ENCODE measurements at regions not wholly inside any gene's neighbourhood (a gene's known extent, or its start where the extent isn't known, plus 50 kb on each side); places are given as distances from the start of the nearest gene placed in this dataset.

- no peak for TF ChIP-seq POLR2A (IDR thresholded peaks at IDR 0.05)
- TF ChIP-seq CTCF (IDR thresholded peaks at IDR 0.05) = no peak
These were observed 437.9 kb upstream of the PAPPA start for GRCh38 chr9:115715666-115716065.
